ENCODE measurements at regions not wholly inside any gene's neighbourhood (a gene's known extent, or its start where the extent isn't known, plus 50 kb on each side); places are given as distances from the start of the nearest gene placed in this dataset.

- no peak overlapping the region for H3K4me3 ChIP-seq
- H3K4me1 ChIP-seq (ENCODE audit: insufficient read depth) = no peaks in the 10 kb centered on the region
- DNase-seq = no peak
- H3K36me3 ChIP-seq = no peaks in the 10 kb centered on the region
- H3K27me3 ChIP-seq = no peaks in the 10 kb centered on the region
- intact Hi-C loops (cut with DNase I) = no loop called here
- H3K27ac ChIP-seq = no peak overlapping the region
- TF ChIP-seq EP300 (IDR thresholded peaks at IDR 0.05) (no peak), POLR2A (IDR thresholded peaks at IDR 0.05) (no peak), CTCF (IDR thresholded peaks at IDR 0.05) (no peak)
- 75 to 83% (median 79%) methylated on average over 2 of the region's 2 CpGs for WGBS, 3 donors
- H3K9me3 ChIP-seq = no peaks in the 10 kb centered on the region
Measured at GRCh38 chr11:98027652-98028051, 993.1 kb upstream of the CNTN5 start.

GRCh38 chr11:98029832-98030231 lies 990.9 kb upstream of the CNTN5 start:
- H3K9me3 ChIP-seq = no peaks in the 10 kb centered on the region
- WGBS, 3 donors = 84 to 92% (median 90%) methylated on average over 1 of the region's 1 CpG
- no peak for DNase-seq
- no peaks in the 10 kb centered on the region for H3K4me1 ChIP-seq (ENCODE audit: insufficient read depth)
- no peak for TF ChIP-seq EP300 (IDR thresholded peaks at IDR 0.05)
- no peak for TF ChIP-seq CTCF (IDR thresholded peaks at IDR 0.05)
- TF ChIP-seq POLR2A (IDR thresholded peaks at IDR 0.05) = no peak
- H3K4me3 ChIP-seq = no peak overlapping the region
- H3K27me3 ChIP-seq = no peaks in the 10 kb centered on the region
- intact Hi-C loops (cut with DNase I) = no loop called here
- H3K36me3 ChIP-seq = no peaks in the 10 kb centered on the region
- no peak overlapping the region for H3K27ac ChIP-seq

- TF ChIP-seq POLR2A (IDR thresholded peaks at IDR 0.05) (no peak), EP300 (IDR thresholded peaks at IDR 0.05) (no peak), CTCF (IDR thresholded peaks at IDR 0.05) (no peak)
- no peaks in the 10 kb centered on the region for H3K36me3 ChIP-seq
- H3K4me1 ChIP-seq (ENCODE audit: insufficient read depth) = no peaks in the 10 kb centered on the region
- no peak overlapping the region for H3K4me3 ChIP-seq
- intact Hi-C loops (cut with DNase I) = no loop called here
- WGBS, 3 donors = 10 to 20% (median 10%) methylated on average over 5 of the region's 5 CpGs
- no peaks in the 10 kb centered on the region for H3K27me3 ChIP-seq
- no peaks in the 10 kb centered on the region for H3K9me3 ChIP-seq
- no peak overlapping the region for H3K27ac ChIP-seq
- DNase-seq = no peak
Measured at GRCh38 chr11:98036810-98037209, 983.9 kb upstream of the CNTN5 start.

- 89 to 98% (median 92%) methylated on average over 4 of the region's 4 CpGs for WGBS, 3 donors
- Histone ChIP-seq H3K27me3 (no peaks in the 10 kb centered on the region), H3K36me3 (no peaks in the 10 kb centered on the region), H3K27ac (no peak overlapping the region), H3K4me1 (ENCODE audit: insufficient read depth) (no peaks in the 10 kb centered on the region), H3K4me3 (no peak overlapping the region), H3K9me3 (no peaks in the 10 kb centered on the region)
- intact Hi-C loops (cut with DNase I) = no loop called here
- no peak for DNase-seq
- TF ChIP-seq CTCF (IDR thresholded peaks at IDR 0.05) = no peak
- TF ChIP-seq EP300 (IDR thresholded peaks at IDR 0.05) = no peak
- TF ChIP-seq POLR2A (IDR thresholded peaks at IDR 0.05) = no peak
Measured at GRCh38 chr11:98040061-98040808, 980.5 kb upstream of the CNTN5 start.
